ENCODE measurements at regions not wholly inside any gene's neighbourhood (a gene's known extent, or its start where the extent isn't known, plus 50 kb on each side); places are given as distances from the start of the nearest gene placed in this dataset.

DNA sequence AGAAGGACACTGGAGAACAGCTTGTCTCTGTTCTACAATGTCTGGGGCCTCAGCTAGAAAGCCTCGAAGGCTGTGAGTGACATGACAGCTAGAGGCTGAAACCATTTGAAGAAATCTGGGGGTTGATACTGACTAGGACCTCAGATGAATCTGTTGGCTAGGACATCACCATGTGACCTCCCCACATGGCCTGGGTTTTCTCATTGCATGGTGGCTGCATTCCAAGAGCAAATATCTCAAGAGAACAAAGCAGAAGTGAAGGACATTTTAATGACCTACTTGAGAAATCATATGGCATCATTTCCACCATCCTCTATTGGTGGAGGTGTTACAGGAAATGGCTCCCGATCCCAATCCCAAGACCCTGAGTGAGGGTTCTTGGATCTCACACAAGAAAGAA is 450.6 kb upstream of the AUTS2 start:
- TF ChIP-seq CTCF (IDR thresholded peaks at IDR 0.05), result no peak

DNA sequence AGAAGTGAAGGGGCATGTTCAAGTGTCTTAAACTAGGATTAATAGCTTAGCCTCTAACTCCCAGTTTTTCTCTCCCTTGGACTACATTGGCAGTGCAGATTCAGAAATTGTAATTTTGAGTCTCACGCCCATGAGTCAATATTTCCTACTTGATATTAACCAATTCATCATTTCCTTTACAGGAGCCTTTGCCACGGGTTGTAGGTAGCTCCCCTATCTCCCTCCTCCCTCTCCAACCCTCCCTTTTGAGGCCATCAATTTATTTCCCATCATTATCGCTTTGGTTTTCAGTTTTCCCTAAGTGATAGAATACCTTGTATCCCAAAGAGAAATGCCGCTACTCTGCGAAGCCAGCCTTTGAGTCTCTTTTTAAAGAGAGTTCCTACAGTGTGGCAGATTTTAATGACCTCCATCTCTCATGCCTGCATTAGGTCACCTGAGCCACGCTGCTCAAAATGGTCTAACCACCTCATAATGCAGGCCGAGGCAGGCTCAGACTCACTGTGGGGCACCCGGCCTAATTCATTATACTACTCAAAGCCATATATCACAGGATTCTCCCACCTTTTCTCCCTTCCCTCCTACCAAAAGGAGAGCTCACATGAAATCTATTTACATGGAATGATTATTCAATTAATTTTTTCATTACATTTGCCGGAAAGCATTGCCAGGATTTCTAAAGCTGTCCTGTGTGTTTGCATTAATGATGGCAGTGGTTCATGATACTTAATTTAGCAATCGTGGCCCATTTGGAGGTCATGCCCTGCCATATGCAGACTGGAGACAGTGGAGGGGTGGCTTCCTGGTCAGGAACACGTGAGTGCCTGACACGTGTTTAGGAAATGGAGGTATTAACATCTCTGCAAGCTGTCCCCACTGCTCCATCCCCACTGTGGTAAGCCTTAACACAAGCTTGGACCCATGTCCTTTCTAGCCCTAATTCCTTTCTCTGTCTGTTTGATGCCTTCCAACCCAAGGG is 448.2 kb upstream of the AUTS2 start:
- no peak for TF ChIP-seq CTCF (IDR thresholded peaks at IDR 0.05)

GRCh38 chr7:69162326-69162725 is 435.9 kb upstream of the AUTS2 start:
- no peak for TF ChIP-seq CTCF (IDR thresholded peaks at IDR 0.05)

GRCh38 chr7:69162931-69163670 is 435.2 kb upstream of the AUTS2 start:
- TF ChIP-seq CTCF (IDR thresholded peaks at IDR 0.05), result no peak

GRCh38 chr7:69166979-69167516 is 431.2 kb upstream of the AUTS2 start:
- TF ChIP-seq CTCF (IDR thresholded peaks at IDR 0.05), result no peak

DNA sequence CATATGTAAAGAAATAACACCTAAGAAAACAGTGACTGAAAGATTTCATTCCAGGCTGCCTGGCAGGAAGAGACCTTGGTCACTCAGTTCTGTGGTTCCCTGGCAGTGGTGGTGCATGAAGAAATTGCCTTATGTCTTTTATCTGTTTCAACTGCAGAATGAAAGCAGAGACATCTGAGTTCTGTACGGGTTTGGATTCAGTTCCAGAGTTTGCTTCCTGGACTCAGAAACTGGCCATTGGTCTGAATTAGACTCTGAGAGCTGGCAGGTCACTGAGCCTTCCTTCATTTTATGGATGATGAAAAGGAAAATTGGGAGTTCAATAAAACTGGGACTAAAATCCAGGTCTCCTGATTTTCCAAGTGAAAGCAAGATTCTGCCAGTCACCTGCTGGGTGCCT is 428.9 kb upstream of the AUTS2 start:
- TF ChIP-seq CTCF (IDR thresholded peaks at IDR 0.05), result no peak

- no peak for TF ChIP-seq CTCF (IDR thresholded peaks at IDR 0.05)
Observed at GRCh38 chr7:69172357-69173077, 425.8 kb upstream of the AUTS2 start.
